HG03457 (cell line): ENCODE measurements at regions not wholly inside any gene's neighbourhood (a gene's known extent, or its start where the extent isn't known, plus 50 kb on each side); places are given as distances from the start of the nearest gene placed in this dataset.

Experiments used
- ATAC-seq: cut with Tn5 transposase; IDR thresholded peaks from one replicate; pipeline ENCODE4 v1.9.1; 2021; ENCODE audit warnings: moderate number of reproducible peaks; ENCODE audit not compliant: unreplicated experiment

GRCh38 chr18:27699137-27699536, 477.8 kb downstream of the CDH2 start:
- ATAC-seq: no peak

GRCh38 chr18:27696148-27696547, 480.8 kb downstream of the CDH2 start:
- ATAC-seq: no peak

- no peak for ATAC-seq
These were observed 481.4 kb downstream of the CDH2 start for GRCh38 chr18:27695503-27695902.

- ATAC-seq: no peak
These were observed 481.9 kb downstream of the CDH2 start for GRCh38 chr18:27695052-27695451.

GRCh38 chr18:27688581-27688980, 488.3 kb downstream of the CDH2 start:
- ATAC-seq: no peak

- no peak for ATAC-seq
These were observed 489.5 kb downstream of the CDH2 start for GRCh38 chr18:27687351-27687979.

- ATAC-seq: no peak
These were observed 491.0 kb downstream of the CDH2 start for GRCh38 chr18:27685807-27686412.

- ATAC-seq: no peak
These were observed 491.8 kb downstream of the CDH2 start for GRCh38 chr18:27685091-27685490.

- no peak for ATAC-seq
These were observed 489.3 kb upstream of the CHST9 start for GRCh38 chr18:27674411-27674810.

- ATAC-seq: no peak
These were observed 488.8 kb upstream of the CHST9 start for GRCh38 chr18:27673861-27674260.

- ATAC-seq: no peak
These were observed 483.1 kb upstream of the CHST9 start for GRCh38 chr18:27668158-27668557.

GRCh38 chr18:27667064-27667463, 482.0 kb upstream of the CHST9 start:
- ATAC-seq: no peak

GRCh38 chr18:27666016-27666415, 480.9 kb upstream of the CHST9 start:
- ATAC-seq: no peak

- ATAC-seq: no peak
These were observed 480.2 kb upstream of the CHST9 start for GRCh38 chr18:27665264-27665799.

GRCh38 chr18:27662949-27663348, 477.8 kb upstream of the CHST9 start:
- ATAC-seq: no peak

- no peak for ATAC-seq
These were observed 477.4 kb upstream of the CHST9 start for GRCh38 chr18:27662537-27662936.

- ATAC-seq: no peak
These were observed 476.4 kb upstream of the CHST9 start for GRCh38 chr18:27661320-27662018.

GRCh38 chr18:27656905-27657304, 471.8 kb upstream of the CHST9 start:
- ATAC-seq: no peak

- ATAC-seq: peak; percentile 48
These were observed 471.2 kb upstream of the CHST9 start for GRCh38 chr18:27656167-27656778.

- no peak for ATAC-seq
These were observed 468.1 kb upstream of the CHST9 start for GRCh38 chr18:27653247-27653646.

- peak; percentile 77 for ATAC-seq
These were observed 467.5 kb upstream of the CHST9 start for GRCh38 chr18:27652480-27653121.
